Forelimb muscle (tissue), 1 donor: ENCODE measurements at regions not wholly inside any gene's neighbourhood (a gene's known extent, or its start where the extent isn't known, plus 50 kb on each side); places are given as distances from the start of the nearest gene placed in this dataset.

Source experiments
- DNase-seq: peaks from one replicate; pipeline ENCODE4 v3.0.0-alpha.2; 2013; ENCODE audit warnings: low read depth

GRCh38 chr1:96360036-96360795, 361.4 kb upstream of the PTBP2 start:
- no peak for DNase-seq

- no peak for DNase-seq
These were observed 360.2 kb upstream of the PTBP2 start for GRCh38 chr1:96361271-96361856.

- DNase-seq: no peak
These were observed 359.6 kb upstream of the PTBP2 start for GRCh38 chr1:96361961-96362360.

- no peak for DNase-seq
These were observed 359.0 kb upstream of the PTBP2 start for GRCh38 chr1:96362623-96363022.

- no peak for DNase-seq
These were observed 357.8 kb upstream of the PTBP2 start for GRCh38 chr1:96363826-96364225.

- DNase-seq: no peak
These were observed 357.0 kb upstream of the PTBP2 start for GRCh38 chr1:96364576-96364975.

- DNase-seq: peak; percentile 25
These were observed 356.5 kb upstream of the PTBP2 start for GRCh38 chr1:96365076-96365475.

GRCh38 chr1:96365596-96366390, 355.8 kb upstream of the PTBP2 start:
- DNase-seq: no peak

GRCh38 chr1:96366516-96366915, 355.1 kb upstream of the PTBP2 start:
- DNase-seq: no peak

GRCh38 chr1:96367791-96368190, 353.8 kb upstream of the PTBP2 start:
- DNase-seq: no peak

GRCh38 chr1:96370757-96371156, 350.8 kb upstream of the PTBP2 start:
- no peak for DNase-seq

GRCh38 chr1:96372881-96373280, 348.7 kb upstream of the PTBP2 start:
- DNase-seq: no peak

GRCh38 chr1:96374076-96374762, 347.4 kb upstream of the PTBP2 start:
- no peak for DNase-seq

GRCh38 chr1:96376846-96377245, 344.7 kb upstream of the PTBP2 start:
- DNase-seq: no peak

GRCh38 chr1:96384611-96385010, 337.0 kb upstream of the PTBP2 start:
- no peak for DNase-seq

- DNase-seq: no peak
These were observed 333.8 kb upstream of the PTBP2 start for GRCh38 chr1:96387785-96388184.

GRCh38 chr1:96388421-96389310, 332.9 kb upstream of the PTBP2 start:
- DNase-seq: no peak

- DNase-seq: no peak
These were observed 321.5 kb upstream of the PTBP2 start for GRCh38 chr1:96400089-96400488.

GRCh38 chr1:96409087-96409486, 312.5 kb upstream of the PTBP2 start:
- DNase-seq: no peak

GRCh38 chr1:96409689-96410088, 311.9 kb upstream of the PTBP2 start:
- no peak for DNase-seq

- no peak for DNase-seq
These were observed 310.6 kb upstream of the PTBP2 start for GRCh38 chr1:96411006-96411405.
